Transverse colon (tissue), 4 donors: ENCODE measurements at regions not wholly inside any gene's neighbourhood (a gene's known extent, or its start where the extent isn't known, plus 50 kb on each side); places are given as distances from the start of the nearest gene placed in this dataset.
A peak's percentile ranks its signal among the peaks of the same experiment; 100 is the strongest.

ENCODE experiments used
- DNase-seq: peaks from one replicate; pipeline ENCODE4 v3.0.0-alpha.2; 2019
- H3K27ac ChIP-seq, 4 donors: fragments of 200-600 bp; sonication (generic); 2 replicates each; pipeline ENCODE4 v1.5.1; 2016 to 2018; ENCODE audit warnings: inconsistent platforms in 4 of 4
- H3K27me3 ChIP-seq: fragments of 200-600 bp; sonication (generic); 2 replicates; pipeline ENCODE4 v1.5.1; 2017; ENCODE audit warnings: inconsistent platforms
- H3K36me3 ChIP-seq, 4 donors: fragments of 200-600 bp; sonication (generic); 2 replicates each; pipeline ENCODE4 v1.5.1; 2017 to 2019; ENCODE audit warnings: inconsistent platforms in 4 of 4
- H3K4me1 ChIP-seq, 4 donors: fragments of 200-600 bp; sonication (generic); 2 replicates each; pipeline ENCODE4 v1.5.1; 2017 to 2020; ENCODE audit warnings: inconsistent platforms in 4 of 4
- H3K4me3 ChIP-seq, 4 donors: fragments of 200-600 bp; sonication (generic); 1 replicate in 1 of 4; 2 replicates in 3 of 4; pipeline versions ENCODE4 v1.5.1 to v1.6.1; 2017 to 2019; ENCODE audit warnings: inconsistent platforms in 4 of 4
- H3K9me3 ChIP-seq, 2 donors: fragments of 200-600 bp; sonication (generic); 2 replicates each; pipeline ENCODE4 v1.5.1; 2017 to 2019; ENCODE audit warnings: inconsistent platforms in 2 of 2
- EP300 ChIP-seq: sonication (generic); formaldehyde crosslinking; IDR thresholded peaks from one replicate; pipeline ENCODE4 v1.6.1; 2017; ENCODE audit warnings: antibody characterized with exemption, low read depth
- POLR2A ChIP-seq: fragments of 450-650 bp; IDR thresholded peaks from one replicate; pipeline ENCODE4 v1.6.1; 2016; ENCODE audit warnings: antibody characterized with exemption, mild to moderate bottlenecking, moderate library complexity
- POLR2AphosphoS5 ChIP-seq, 3 donors: sonication (generic); formaldehyde crosslinking; IDR thresholded peaks; one replicate each; pipeline ENCODE4 v1.6.1; 2016; ENCODE audit warnings: antibody characterized with exemption in 3 of 3
- WGBS, 2 donors: methylation state at CpG; one replicate each; pipeline ENCODE4 v1.1.5; 2018; ENCODE audit warnings: low coverage in 1 of 2; 5-methylcytosine and 5-hydroxymethylcytosine counted together
- in situ Hi-C, 4 donors: fragments of 200-750 bp; cut with MboI; loops; one replicate each; pipeline versions ENCODE4 v1.15.0 to v1.15.1; 2017; ENCODE audit warnings: low sequenced_read_pairs in 3 of 4, low pct_ligation_motif_present in 1 of 4, low pct_unique_long_range_greater_than_20kb in 1 of 4
- intact Hi-C: fragments of 100-400 bp; cut with DNase I; formaldehyde crosslinking; loops from one replicate; pipeline ENCODE4 v1.15.1; 2023; ENCODE audit warnings: low total_unique reads
- TF ChIP-seq, protein P1 (sequence below), 5 experiments: fragments of 200-600 bp in 3 of 5; fragments of 450-650 bp in 2 of 5; sonication (generic) in 3 of 5; IDR thresholded peaks; 1 replicate in 2 of 5; 2 replicates in 3 of 5; pipeline ENCODE4 v1.5.1; 2016 to 2017; ENCODE audit warnings: antibody characterized with exemption in 5 of 5, inconsistent platforms in 3 of 5, mild to moderate bottlenecking in 2 of 5, moderate library complexity in 1 of 5

DNA sequence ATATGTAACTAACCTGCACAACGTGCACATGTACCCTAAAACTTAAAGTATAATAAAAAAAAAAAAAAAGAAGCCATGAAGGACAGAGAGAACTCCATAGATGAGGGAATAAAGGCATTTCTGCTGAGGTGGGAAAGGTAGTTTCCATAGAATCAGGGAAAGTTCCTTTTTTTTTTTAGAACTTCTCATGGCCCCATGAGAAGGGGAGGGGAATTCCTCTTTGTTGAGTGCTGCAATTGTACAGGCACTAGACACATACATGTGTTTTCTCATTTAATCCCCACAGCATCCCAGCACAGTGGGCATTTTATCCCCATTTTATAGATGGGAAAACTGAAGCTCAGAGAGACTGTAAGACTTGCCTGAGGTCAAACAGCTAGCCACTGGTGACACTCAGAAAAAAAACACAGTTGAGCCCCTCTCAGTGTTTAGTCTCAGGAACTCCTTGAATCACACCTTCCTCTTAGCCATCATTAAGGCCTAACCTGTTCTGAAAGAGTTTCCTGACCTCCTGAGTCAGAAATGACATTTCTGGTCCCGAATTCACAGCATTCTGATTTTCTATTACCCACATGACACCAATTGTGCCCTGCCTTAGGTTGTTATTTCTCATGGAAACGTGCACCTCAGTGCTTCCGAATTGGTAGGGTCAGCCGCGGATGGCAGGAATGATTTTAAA, 189.3 kb upstream of the G2E3 start:
- H3K36me3 ChIP-seq, result no peaks in the 10 kb centered on the region
- no peak overlapping the region for H3K27ac ChIP-seq
- intact Hi-C loops, result no loop called here
- H3K4me3 ChIP-seq, result no peak overlapping the region
- H3K27me3 ChIP-seq, result no peaks in the 10 kb centered on the region
- no peak for DNase-seq
- TF ChIP-seq, protein P1, sequence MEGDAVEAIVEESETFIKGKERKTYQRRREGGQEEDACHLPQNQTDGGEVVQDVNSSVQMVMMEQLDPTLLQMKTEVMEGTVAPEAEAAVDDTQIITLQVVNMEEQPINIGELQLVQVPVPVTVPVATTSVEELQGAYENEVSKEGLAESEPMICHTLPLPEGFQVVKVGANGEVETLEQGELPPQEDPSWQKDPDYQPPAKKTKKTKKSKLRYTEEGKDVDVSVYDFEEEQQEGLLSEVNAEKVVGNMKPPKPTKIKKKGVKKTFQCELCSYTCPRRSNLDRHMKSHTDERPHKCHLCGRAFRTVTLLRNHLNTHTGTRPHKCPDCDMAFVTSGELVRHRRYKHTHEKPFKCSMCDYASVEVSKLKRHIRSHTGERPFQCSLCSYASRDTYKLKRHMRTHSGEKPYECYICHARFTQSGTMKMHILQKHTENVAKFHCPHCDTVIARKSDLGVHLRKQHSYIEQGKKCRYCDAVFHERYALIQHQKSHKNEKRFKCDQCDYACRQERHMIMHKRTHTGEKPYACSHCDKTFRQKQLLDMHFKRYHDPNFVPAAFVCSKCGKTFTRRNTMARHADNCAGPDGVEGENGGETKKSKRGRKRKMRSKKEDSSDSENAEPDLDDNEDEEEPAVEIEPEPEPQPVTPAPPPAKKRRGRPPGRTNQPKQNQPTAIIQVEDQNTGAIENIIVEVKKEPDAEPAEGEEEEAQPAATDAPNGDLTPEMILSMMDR (IDR thresholded peaks at IDR 0.05), result no peak
- TF ChIP-seq POLR2AphosphoS5 (IDR thresholded peaks at IDR 0.05), result no peak
- TF ChIP-seq POLR2A, result no peak
- no peaks in the 10 kb centered on the region for H3K4me1 ChIP-seq
- WGBS, 2 donors, result 71 to 72% methylated on average over 6 of the region's 6 CpGs
- in situ Hi-C loops, result no loop called here
- no peaks in the 10 kb centered on the region for H3K9me3 ChIP-seq

DNA sequence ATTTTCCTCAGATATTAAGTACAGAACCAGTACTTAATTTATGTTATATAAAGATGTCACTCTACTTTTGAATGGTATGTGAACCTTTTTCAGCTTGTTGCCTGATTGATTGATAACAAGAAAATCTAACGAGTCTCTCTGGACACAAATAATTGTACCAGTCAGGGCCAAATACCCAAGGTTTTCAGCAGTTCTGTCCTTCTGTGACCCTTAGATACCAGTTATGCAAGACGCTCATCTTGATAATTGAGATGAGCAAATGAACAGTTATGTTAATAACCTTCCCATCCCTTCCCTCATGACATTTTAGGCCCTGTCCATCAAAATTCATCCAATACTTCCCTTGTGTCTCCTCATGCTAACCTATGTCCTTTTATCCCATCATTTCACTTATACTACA, 185.9 kb upstream of the G2E3 start:
- intact Hi-C loops, result no loop called here
- Histone ChIP-seq H3K36me3 (no peaks in the 10 kb centered on the region), H3K27me3 (peaks cover 3% of the 10 kb centered on the region), H3K4me1 (no peaks in the 10 kb centered on the region), H3K27ac (no peak overlapping the region), H3K9me3 (no peaks in the 10 kb centered on the region), H3K4me3 (no peak overlapping the region)
- TF ChIP-seq EP300 (no peak), POLR2A (no peak), POLR2AphosphoS5 (IDR thresholded peaks at IDR 0.05) (no peak)
- TF ChIP-seq, protein P1 (IDR thresholded peaks at IDR 0.05), result no peak
- WGBS, 2 donors, result 87 to 94% methylated on average over 2 of the region's 2 CpGs
- in situ Hi-C loops, result no loop called here
- DNase-seq, result no peak

DNA sequence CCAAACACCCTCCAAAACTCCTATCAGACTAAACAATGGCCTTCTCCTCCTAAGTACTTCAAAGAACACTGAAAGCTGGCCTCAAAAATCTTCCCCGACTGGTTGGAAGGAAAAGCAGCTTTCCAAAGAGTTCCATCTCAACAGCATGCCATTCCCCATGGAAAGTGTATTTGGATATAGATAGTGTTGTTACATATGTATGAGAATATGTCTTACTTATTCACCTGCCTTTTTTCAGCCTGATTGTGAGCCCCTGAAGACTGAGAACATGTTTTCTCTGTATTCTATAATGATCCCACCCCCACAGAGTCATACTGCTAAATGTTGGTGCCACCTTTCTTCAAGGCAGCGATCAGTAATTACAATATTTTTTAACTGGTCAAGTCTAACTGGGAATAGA, 185.4 kb upstream of the G2E3 start:
- TF ChIP-seq POLR2AphosphoS5 (IDR thresholded peaks at IDR 0.05) (no peak), EP300 (no peak), POLR2A (no peak)
- TF ChIP-seq, protein P1 (IDR thresholded peaks at IDR 0.05), result no peak
- Histone ChIP-seq H3K4me1 (no peaks in the 10 kb centered on the region), H3K27me3 (peaks cover 3% of the 10 kb centered on the region), H3K9me3 (no peaks in the 10 kb centered on the region), H3K27ac (no peak overlapping the region), H3K4me3 (no peak overlapping the region), H3K36me3 (no peaks in the 10 kb centered on the region)
- in situ Hi-C loops, result no loop called here
- 72 to 78% methylated on average over 2 of the region's 2 CpGs for WGBS, 2 donors
- no peak for DNase-seq
- intact Hi-C loops, result no loop called here

DNA sequence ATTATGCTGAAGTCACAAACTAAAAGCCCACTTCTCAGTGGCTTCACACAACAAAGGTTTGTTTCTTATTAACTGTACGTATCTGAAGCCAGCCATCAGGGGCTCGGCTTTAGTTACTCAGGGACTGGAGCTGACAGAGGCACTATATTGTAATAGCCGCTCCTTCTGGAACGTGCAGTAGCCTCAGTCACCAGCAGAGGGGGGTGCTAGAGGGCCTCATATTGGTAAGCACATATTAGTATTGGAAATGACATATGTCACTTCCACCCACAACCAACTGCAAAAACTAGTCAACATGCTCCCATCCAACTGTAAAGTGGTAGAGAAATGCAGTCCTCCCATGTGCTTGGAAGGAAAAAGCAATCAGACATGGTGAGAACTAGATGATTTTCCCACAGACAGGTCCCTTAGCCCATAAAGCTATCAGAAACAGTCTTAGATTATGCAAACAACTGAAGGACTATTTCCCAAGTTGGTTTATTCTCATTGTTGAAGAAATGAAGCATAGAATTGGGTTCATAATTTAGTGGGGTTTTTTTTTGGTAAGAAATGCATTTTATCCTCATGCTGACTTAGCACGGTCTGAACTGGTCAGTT, 183.6 kb upstream of the G2E3 start:
- Histone ChIP-seq H3K36me3 (no peaks in the 10 kb centered on the region), H3K27ac (no peak overlapping the region), H3K9me3 (no peaks in the 10 kb centered on the region), H3K4me1 (no peaks in the 10 kb centered on the region), H3K27me3 (peaks cover 3% of the 10 kb centered on the region), H3K4me3 (no peak overlapping the region)
- WGBS, 2 donors, result 32 to 48% methylated on average over 5 of the region's 5 CpGs
- in situ Hi-C loops, result no loop called here
- TF ChIP-seq, protein P1 (IDR thresholded peaks at IDR 0.05), result peak; percentile 59 to 77 (median 63)
- TF ChIP-seq POLR2A, result no peak
- intact Hi-C loops, result no loop called here
- DNase-seq, result peak; percentile 70
